ENCODE measurements at regions not wholly inside any gene's neighbourhood (a gene's known extent, or its start where the extent isn't known, plus 50 kb on each side); places are given as distances from the start of the nearest gene placed in this dataset.

DNA sequence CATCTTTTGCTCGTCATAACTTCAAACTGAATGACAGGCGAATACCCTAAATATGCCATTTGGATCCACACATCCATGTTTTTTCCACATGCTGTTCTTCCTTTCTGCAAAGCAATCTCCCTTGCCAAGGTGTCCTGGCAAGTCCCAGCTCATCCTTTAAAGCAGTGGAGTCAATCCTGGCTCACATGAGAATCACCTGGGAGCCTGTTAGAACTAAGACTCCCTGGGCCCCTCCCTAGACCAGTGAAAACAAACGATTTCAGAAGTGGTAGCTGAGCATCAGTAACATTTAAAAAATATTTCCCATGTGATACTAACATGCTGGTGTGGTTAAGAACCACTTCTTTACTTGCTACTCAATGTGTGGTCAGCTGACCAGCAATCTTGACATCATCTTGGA is 50.6 kb upstream of the PARD3B start:
- no peaks in the 10 kb centered on the region for H3K4me1 ChIP-seq (ENCODE audit: control insufficient read depth in 2 of 2, insufficient read depth in 2 of 2, low read length in 2 of 2)
- H3K4me3 ChIP-seq (ENCODE audit: low read length in 2 of 2), result no peak overlapping the region
- H3K27ac ChIP-seq (ENCODE audit: low read depth in 1 of 2, low read length in 1 of 2), result no peak overlapping the region
- no peaks in the 10 kb centered on the region for H3K9me3 ChIP-seq (ENCODE audit: control insufficient read depth in 2 of 2, insufficient read depth in 1 of 2, low read length in 1 of 2)
- no peak for DNase-seq (ENCODE audit: low read depth in 6 of 9, low spot score in 9 of 9)
- H3K36me3 ChIP-seq (ENCODE audit: control insufficient read depth in 2 of 2, insufficient read depth in 2 of 2, low read length in 1 of 2), result no peaks in the 10 kb centered on the region
- WGBS, result 89% methylated on average over 3 of the region's 3 CpGs
- no peaks in the 10 kb centered on the region for H3K27me3 ChIP-seq (ENCODE audit: control insufficient read depth in 2 of 2, insufficient read depth in 1 of 2, low read length in 1 of 2)

DNA sequence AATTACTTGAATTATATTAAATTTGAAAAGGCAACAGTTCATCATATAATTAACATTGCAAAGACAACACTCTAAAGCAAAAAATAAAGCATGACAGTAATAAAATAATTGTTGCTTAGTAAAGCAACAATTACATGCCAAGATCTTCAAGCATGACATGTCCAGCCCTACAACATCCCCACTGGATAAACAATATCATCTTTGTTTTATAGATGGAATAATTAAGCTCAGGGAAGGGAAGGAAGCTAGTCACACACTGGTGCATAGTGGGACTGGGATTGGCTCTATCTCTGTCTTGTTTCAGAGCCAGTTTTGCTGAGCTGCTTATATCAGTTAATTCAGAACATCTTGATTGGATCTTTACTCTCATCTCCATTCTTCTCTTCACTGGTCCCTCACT is 49.9 kb upstream of the PARD3B start:
- no peaks in the 10 kb centered on the region for H3K9me3 ChIP-seq (ENCODE audit: control insufficient read depth in 2 of 2, insufficient read depth in 1 of 2, low read length in 1 of 2)
- H3K27me3 ChIP-seq (ENCODE audit: control insufficient read depth in 2 of 2, insufficient read depth in 1 of 2, low read length in 1 of 2), result no peaks in the 10 kb centered on the region
- H3K4me3 ChIP-seq (ENCODE audit: low read length in 2 of 2), result no peak overlapping the region
- no peak overlapping the region for H3K27ac ChIP-seq (ENCODE audit: low read depth in 1 of 2, low read length in 1 of 2)
- H3K4me1 ChIP-seq (ENCODE audit: control insufficient read depth in 2 of 2, insufficient read depth in 2 of 2, low read length in 2 of 2), result no peaks in the 10 kb centered on the region
- no peaks in the 10 kb centered on the region for H3K36me3 ChIP-seq (ENCODE audit: control insufficient read depth in 2 of 2, insufficient read depth in 2 of 2, low read length in 1 of 2)
- no peak for DNase-seq (ENCODE audit: low read depth in 6 of 9, low spot score in 9 of 9)

Data from thymus (tissue), 11 donors.